ENCODE measurements at regions not wholly inside any gene's neighbourhood (a gene's known extent, or its start where the extent isn't known, plus 50 kb on each side); places are given as distances from the start of the nearest gene placed in this dataset.

DNA sequence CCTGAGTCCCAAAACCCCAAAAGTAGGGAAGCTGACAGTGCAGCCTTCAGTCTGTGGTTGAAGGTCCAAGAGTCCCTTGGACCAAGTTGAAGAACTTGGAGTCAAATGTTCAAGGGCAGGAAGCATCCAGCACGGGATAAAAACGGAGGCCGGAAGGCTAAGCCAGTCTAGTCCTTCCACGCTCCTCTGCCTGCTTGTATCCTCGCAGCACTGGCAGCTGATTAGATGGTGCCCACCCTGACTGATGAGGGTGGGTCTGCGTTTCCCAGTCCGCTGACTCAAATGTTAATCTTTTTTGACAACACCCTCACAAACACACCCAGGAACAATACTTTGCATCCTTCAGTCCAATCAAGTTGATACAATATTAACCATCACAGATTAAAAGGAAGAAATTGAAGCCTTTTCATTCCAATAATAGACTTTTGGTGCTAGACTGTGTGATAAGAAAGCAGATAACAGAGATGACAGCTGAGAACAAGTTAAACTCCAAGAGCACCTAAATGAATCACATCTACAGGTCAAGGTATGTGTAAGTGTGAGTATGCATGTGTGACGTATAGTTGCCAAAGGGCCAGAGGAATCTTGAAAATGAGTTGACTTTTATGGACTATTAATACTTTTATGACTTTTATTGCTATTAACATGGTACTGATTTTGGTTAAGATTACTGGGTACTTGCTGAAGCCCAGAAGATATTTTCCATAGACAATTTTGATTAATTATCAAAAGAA is 933.5 kb upstream of the SOX9 start:
- intact Hi-C loops (cut with micrococcal nuclease): no loop called here
- no peaks in the 10 kb centered on the region for H3K27me3 ChIP-seq (ENCODE audit: control insufficient read depth in 2 of 2, insufficient read depth in 2 of 2, low read length in 2 of 2)

DNA sequence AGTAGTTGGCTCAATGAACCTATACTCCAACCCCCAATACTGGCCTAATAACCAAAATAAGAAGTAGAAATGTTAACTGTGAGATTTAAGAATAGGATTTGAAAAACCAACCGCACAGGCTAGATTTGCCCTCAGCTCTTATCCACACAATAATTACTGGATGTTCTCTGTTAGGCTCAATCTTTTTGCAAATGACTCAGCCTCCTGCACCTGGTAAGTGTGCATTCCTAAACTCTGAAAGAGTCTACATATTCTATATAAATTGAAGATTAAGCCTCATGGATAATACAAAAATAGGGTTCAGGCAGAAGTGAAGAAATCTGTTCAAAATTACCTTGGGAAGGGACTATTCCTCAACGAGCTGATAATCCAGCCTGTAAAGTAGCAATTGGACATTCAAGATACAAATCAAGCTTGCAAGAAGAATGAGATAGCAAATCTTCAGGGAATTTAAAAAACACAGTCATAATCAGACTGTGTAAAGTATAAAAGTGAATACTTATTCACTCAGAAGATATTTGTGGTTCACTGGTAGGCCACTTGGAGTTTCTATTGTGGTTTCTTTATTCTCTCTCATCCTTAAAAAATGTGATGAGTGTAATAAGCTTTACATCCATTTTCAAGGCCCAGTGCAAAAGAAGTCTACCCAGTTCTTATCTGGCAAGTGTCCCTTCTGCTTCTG is 931.9 kb upstream of the SOX9 start:
- no peak overlapping the region for H3K27ac ChIP-seq (ENCODE audit: insufficient read depth, low read depth, low read length)
- DNase-seq (ENCODE audit: low read depth, low spot score) (no peak), FAIRE-seq (no peak)
- no peaks in the 10 kb centered on the region for H3K27me3 ChIP-seq (ENCODE audit: control insufficient read depth in 2 of 2, insufficient read depth in 2 of 2, low read length in 2 of 2)
- no peak overlapping the region for H2AFZ ChIP-seq (ENCODE audit: low read depth, low read length)
- H3K36me3 ChIP-seq (ENCODE audit: control insufficient read depth in 2 of 2, extremely low read depth in 1 of 2, insufficient read depth in 2 of 2, low read length in 2 of 2): no peaks in the 10 kb centered on the region
- no TSS peak for BruUV-seq (replicated peaks)
- no peaks in the 10 kb centered on the region for H3K4me1 ChIP-seq (ENCODE audit: control insufficient read depth, extremely low read depth, insufficient read depth, low read length)
- H3K9ac ChIP-seq (replicated peaks; ENCODE audit: extremely low read depth, insufficient read depth, low read length): no peak overlapping the region
- H3K9me3 ChIP-seq (replicated peaks; ENCODE audit: control insufficient read depth, insufficient read depth, low read length): peaks cover 2% of the 10 kb centered on the region
- ChIA-PET CTCF (no interaction called here), POLR2A (no interaction called here)
- no peaks in the 10 kb centered on the region for H4K20me1 ChIP-seq (replicated peaks; ENCODE audit: control insufficient read depth, extremely low read depth, insufficient read depth, low read length)
- H3K79me2 ChIP-seq (ENCODE audit: control insufficient read depth, insufficient read depth, low read length): no peaks in the 10 kb centered on the region
- H3K4me2 ChIP-seq (ENCODE audit: insufficient read depth, low read length): no peak overlapping the region
- no peak for TF ChIP-seq MYC (IDR thresholded peaks at IDR 0.05; ENCODE audit: low read depth, low read length)
- H3K4me3 ChIP-seq (replicated peaks in 1 of 3; ENCODE audit: insufficient read depth in 1 of 3, low read depth in 1 of 3, low read length in 3 of 3): no peak overlapping the region
- dilution Hi-C loops (cut with MboI; ENCODE audit: extremely low pct_ligation_motif_present, low sequenced_read_pairs) (no loop called here), intact Hi-C loops (cut with micrococcal nuclease) (no loop called here)
- no peaks in the 10 kb centered on the region for H3K9me1 ChIP-seq (replicated peaks; ENCODE audit: control insufficient read depth, extremely low read depth, insufficient read depth, low read length)

More for the DNA sequence above, 933.5 kb upstream of the SOX9 start:
- FAIRE-seq (no peak), DNase-seq (ENCODE audit: low read depth, low spot score) (no peak)
- dilution Hi-C loops (cut with MboI; ENCODE audit: extremely low pct_ligation_motif_present, low sequenced_read_pairs): no loop called here
- no peaks in the 10 kb centered on the region for H3K36me3 ChIP-seq (ENCODE audit: control insufficient read depth in 2 of 2, extremely low read depth in 1 of 2, insufficient read depth in 2 of 2, low read length in 2 of 2)
- BruUV-seq (replicated peaks): no TSS peak
- H4K20me1 ChIP-seq (replicated peaks; ENCODE audit: control insufficient read depth, extremely low read depth, insufficient read depth, low read length): no peaks in the 10 kb centered on the region
- CTCF ChIA-PET: no interaction called here
- no peak overlapping the region for H3K9ac ChIP-seq (replicated peaks; ENCODE audit: extremely low read depth, insufficient read depth, low read length)
- TF ChIP-seq JUN (IDR thresholded peaks at IDR 0.05; ENCODE audit: borderline replicate concordance, insufficient read depth, insufficient read length, low read depth): no peak
- H3K4me1 ChIP-seq (ENCODE audit: control insufficient read depth, extremely low read depth, insufficient read depth, low read length): no peaks in the 10 kb centered on the region
- POLR2A ChIA-PET: no interaction called here
- H3K9me1 ChIP-seq (replicated peaks; ENCODE audit: control insufficient read depth, extremely low read depth, insufficient read depth, low read length): no peaks in the 10 kb centered on the region
- H3K27ac ChIP-seq (ENCODE audit: insufficient read depth, low read depth, low read length): no peak overlapping the region
- peaks cover 2% of the 10 kb centered on the region for H3K9me3 ChIP-seq (replicated peaks; ENCODE audit: control insufficient read depth, insufficient read depth, low read length)
- no peak overlapping the region for H2AFZ ChIP-seq (ENCODE audit: low read depth, low read length)
- no peak overlapping the region for H3K4me3 ChIP-seq (replicated peaks in 1 of 3; ENCODE audit: insufficient read depth in 1 of 3, low read depth in 1 of 3, low read length in 3 of 3)
- no peaks in the 10 kb centered on the region for H3K79me2 ChIP-seq (ENCODE audit: control insufficient read depth, insufficient read depth, low read length)
- no peak overlapping the region for H3K4me2 ChIP-seq (ENCODE audit: insufficient read depth, low read length)

All from endothelial cell of umbilical vein (primary cell).